HG02852 (cell line): ENCODE measurements at regions not wholly inside any gene's neighbourhood (a gene's known extent, or its start where the extent isn't known, plus 50 kb on each side); places are given as distances from the start of the nearest gene placed in this dataset.
"Not testable (repeated sequence)": the region's sequence is repeated elsewhere in the genome, so short reads cannot be mapped to it uniquely, and the experiment has no call there.

Experiments
- ATAC-seq: cut with Tn5 transposase; IDR thresholded peaks from one replicate; pipeline ENCODE4 v1.9.1; 2021; ENCODE audit warnings: mild to moderate bottlenecking, moderate library complexity; ENCODE audit not compliant: unreplicated experiment

DNA sequence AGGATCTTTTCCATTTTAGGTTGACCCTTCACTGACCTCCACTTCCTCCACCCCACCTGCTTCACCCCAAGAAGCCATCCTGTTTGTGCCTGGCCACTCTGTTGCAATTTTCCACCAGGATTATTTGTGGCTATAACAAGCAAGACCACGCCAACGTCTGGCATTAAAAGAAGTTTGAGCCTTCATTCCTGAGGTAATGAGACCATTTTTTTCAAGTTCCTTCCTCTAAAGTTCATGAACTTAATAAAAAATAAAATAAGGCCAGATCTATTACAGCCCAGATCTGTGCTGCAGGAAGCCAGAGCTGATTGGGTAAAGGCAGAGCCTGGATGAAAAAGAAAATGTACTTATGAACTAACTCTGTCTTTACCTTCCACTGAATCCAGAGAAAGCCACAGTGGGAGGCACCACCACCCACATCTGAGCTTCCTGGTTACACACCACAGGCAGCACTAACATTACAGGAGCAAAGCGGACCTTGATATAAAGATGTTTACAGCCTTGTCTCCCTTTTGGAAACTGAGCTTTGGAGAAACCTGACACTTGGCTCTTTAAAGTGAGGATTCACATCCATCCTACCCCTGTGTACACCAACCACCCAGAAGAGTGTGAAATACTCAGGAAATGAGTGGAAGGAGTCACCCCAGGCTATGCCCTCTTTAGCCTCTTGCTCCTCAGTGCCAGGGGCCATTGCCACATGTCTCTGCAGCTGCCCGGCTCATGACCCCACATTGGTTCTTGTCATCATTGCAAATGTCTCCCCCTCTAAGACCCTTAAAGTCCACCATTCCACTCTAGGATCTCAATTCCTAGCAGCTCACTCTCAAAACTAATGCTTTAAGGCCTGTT lies 293.6 kb downstream of the PLPP3 start:
- ATAC-seq: no peak

DNA sequence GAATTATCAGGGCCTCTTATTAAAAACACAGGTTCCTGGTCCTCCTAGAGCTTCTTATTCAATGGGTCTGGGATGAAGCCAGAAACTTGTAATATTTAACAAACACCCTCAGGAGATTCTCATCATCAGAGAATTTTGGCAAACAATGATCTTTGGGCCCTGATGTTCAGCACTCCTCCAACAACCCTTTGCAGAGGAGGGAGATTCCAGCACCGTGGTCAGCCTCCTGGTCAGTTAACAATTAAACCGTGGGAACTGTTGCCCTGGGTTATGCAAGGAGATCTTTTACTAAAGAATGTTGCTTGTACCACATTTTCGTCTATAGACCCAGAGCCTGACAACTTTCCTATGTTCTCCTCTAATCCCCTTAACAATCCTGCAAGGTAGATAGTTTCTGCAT lies 294.4 kb downstream of the PLPP3 start:
- ATAC-seq: no peak

DNA sequence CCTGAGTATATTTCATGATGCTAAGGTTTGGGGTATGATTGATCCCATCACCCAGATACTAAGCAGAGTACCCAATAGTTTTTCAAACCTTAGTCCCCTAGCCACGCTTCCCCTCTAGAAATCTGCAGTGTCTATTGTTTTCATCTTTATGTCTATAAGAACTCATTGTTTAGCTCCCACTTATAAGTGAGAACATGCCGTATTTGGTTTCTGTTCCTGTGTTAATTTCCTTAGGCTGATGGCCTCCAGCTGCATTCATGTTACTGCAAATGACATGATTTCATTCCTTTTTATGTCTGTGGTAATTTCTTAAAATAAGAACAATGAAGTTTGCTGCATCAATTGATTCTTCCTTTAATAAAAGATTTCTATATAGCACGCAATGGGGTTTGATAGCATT lies 301.3 kb downstream of the PLPP3 start:
- ATAC-seq: no peak

DNA sequence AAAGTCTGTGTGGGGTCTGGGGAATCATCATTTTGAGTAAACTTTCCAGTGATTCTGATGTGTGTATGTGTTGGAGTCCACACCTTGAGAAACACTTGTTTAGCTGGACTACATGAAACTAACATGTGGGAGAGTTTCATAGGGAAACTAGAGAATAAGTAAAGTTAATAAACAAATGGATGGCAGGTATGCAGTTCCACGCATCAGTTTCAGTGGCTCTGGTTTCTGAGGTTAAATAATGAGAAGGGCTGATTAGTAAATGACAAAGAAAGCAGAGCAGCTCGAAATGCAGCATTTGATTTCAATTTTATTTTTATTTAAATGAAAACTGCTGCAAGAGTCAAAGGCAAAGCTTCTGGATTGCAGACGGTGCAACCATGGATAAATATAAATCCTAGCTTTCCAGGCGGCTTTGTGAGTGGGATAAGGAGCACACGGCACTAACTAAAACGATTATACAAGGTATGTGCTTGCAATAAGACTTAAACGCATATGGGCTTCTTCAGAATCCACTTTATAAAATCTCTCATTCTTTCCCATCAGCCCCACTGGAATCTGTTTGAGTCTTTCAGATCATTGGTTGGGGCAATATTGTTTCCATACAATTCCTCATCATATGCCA lies 310.7 kb downstream of the PLPP3 start:
- no peak for ATAC-seq

DNA sequence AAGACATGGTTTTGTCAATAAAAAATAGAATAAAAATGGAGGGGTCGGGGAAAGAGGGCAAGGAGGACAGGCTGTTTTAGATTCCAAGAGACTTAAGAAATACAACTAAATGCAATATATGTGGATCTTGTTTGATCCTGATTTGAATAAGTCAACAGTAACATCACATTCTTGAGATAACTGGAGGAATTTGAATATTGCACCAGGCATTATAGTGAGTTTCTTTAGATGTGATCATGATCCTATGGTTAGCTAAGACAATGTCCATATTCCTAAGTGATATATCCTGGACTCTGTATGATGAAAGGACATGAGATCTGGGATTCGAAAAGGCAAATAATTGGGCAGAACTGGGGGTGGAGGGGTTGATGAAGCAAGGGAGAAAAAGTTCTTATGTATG lies 311.8 kb downstream of the PLPP3 start:
- ATAC-seq: no peak

DNA sequence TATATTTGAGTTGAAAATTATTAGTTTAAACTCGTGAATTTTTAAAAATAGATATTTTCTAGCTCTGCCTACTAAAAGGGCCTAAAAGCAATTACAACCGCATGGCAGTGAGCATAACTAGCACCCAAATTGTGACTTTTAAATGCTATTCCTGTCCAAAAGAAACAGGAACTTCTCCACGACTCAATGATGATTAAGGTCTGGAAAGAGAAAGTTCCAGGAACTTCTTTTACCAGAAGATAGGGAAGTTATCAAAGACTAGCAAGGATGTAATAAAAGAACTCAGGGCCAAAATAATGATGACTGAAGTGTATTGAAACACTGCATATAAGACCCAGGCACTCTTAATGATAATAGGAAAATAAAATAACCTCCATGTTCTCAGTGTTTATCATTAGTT lies 313.0 kb downstream of the PLPP3 start:
- no peak for ATAC-seq

DNA sequence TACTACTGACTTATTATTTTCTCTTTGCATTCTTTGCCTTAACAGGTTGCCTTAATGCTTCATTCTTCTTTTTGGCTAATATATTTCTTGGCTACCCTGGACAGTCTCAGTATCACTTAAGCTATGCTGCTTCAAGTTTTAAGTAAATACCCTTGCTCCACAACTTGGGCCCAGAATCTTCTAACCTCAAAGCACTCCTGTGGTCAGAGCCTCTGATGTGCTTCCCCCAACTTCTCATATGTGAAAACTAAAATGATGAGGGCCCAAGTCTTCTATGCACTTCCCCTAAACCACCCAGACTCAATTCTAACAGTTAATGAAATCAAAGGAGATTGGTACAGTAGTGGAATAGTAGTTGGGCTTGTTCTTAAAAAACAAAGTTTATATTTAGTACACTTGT lies 314.1 kb downstream of the PLPP3 start:
- ATAC-seq: no peak

DNA sequence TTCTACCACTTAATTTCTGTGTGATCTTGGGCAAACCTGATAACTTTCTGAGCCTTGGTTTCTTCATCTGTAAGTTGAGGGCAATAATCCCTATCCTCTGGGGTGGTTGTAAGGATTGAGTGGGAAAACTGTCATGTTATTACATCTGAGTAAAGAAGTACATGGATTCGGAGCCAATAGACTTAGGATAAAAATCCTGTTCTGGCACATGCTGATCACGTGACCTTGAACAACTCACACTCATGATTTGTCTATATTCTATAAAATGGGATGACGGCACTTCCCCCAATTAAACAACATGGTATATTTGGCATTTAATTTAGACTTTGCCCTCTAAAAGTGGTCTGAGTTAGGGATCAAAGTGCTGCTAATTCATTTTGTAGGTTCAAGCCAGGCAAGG lies 315.5 kb downstream of the PLPP3 start:
- ATAC-seq: no peak

DNA sequence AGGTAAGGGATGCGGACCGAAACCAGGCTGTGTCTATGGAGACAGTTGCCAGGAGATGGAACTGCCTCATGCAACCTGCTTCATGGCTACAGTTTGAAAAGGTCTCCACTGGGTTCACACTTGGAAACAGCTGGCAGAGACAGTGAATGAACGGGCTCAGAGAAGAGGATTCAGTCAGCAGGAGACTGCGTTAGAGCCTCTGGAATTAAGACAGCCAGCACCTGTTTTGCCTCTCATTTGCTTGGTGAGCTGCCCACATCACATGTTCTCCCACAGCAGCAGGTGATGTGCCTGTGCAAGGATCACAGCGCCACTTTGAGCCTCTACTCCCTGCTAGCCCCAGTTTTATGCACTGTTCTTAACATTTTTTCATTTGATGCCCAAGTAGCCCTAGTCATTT lies 321.0 kb downstream of the PLPP3 start:
- no peak for ATAC-seq

DNA sequence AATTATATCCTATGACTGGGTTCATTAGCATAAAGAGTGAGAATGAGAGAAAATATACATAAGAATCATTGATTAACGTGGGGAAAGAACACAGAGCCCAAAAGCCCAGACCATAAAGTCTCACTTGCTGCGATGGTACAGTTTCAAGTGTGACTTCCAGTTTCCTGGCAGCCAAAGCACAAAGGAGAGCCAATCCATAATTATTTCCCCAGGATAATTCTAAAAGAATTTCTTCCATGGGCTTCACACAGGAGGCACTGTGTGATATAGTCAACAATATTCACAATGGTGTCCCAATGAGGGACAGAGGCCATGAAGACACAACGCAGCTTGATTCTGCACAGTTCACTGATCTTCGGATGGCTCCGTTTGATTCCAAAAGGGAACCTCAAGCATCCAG lies 321.6 kb downstream of the PLPP3 start:
- ATAC-seq: no peak

DNA sequence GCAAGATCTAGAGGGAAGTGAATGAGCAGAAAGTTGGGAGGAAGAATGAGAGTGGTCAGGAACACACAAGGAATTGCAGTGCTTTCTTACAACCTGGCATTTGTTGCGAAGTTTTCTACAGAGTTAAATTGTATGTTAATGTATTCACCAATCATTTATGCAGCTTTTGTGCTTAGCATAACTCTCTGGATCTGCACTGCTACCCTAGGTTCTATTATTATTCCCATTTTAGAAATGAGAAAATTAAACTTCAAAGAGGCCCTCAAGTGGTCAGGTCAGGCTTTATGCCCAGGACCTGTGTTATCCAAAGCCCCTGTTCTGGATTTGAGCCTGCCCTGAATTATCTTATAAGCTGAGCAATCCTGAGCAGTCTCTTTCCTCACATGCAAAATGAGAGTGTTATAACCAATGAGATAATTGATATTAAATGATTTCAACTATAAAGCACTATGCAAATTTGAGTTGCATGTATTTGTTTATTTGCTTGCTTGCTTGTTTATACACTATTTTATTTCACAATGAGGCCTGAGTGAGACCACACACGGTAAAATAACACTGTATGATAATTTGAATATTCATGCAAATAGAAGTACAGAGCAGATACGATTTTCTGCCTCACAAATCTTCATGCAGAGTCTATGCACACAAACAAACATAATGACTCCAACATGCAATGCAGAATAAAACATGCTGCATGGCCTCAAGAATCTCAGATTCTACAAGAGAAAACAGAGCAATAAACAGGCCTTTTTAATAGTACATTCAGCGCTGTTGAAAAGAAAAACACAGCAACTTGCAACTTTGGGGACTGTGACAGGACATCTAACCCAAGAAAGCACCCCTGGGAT lies 323.0 kb downstream of the PLPP3 start:
- no peak for ATAC-seq

DNA sequence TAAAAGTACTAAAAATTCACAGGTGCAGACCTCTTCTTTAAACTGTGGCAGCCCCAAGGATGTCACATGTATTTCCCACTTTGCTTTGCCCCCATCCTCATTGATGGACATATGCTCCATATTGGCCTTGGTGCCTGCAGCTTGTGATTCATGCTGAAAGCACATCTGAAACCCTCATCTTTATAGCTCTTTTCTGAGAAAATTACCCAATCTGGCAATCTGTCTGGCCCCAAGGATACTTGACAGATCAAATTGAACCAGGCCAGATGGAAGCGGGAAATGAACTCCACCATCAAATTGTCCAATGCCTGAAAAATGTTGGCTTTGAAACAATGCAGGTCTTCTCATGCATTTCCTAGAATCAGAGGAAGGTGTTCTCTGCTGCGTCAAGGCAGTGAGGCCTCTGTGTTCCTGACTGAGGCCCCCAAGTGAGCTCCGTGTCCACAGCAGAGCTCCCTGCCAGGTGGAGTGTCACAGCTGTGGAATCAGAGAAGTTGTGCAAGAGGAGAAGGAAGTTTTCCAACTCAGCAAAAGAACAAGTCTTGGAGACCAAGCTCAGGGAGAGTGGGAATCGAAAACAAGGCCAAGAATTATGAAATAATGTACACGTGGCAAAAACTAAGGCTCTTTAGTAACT lies 323.7 kb downstream of the PLPP3 start:
- no peak for ATAC-seq

DNA sequence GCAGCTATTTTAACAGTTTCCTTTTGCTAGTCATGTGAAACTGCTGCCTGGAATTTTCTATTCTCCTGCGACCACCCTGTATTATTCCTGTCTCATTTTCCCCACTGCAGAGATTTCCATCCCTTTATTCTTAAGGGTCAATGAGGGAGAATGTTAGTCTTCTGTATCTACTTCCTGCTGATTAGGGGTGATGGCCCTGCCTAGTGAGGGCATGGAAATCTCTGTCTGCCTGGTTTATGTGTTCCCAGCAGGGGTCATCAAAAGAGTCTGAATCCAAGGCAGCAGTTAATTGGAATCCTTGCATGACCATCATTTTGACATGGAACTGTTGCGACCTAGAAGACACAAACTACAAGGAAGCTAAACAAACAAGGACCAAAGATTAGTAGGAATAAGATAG lies 325.2 kb downstream of the PLPP3 start:
- no peak for ATAC-seq

DNA sequence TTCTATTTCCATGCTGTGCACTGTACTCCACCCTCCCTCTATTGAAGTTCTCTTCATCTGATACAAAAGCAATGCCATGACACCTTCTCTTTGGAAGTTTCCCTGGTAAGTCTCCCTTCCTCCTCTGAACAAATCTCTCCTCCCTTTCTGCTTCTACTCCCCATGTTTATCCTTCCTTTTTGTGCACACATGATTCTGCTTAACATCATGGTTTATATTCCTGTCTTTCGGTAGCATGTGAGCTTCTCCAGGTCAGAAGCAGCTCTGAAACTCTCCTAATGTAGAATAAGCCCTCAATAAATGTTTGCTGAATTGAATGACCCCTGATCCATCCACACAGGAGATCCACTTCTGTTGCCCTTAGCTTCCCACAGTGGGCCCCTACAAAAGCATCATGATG lies 328.6 kb downstream of the PLPP3 start:
- ATAC-seq: no peak

DNA sequence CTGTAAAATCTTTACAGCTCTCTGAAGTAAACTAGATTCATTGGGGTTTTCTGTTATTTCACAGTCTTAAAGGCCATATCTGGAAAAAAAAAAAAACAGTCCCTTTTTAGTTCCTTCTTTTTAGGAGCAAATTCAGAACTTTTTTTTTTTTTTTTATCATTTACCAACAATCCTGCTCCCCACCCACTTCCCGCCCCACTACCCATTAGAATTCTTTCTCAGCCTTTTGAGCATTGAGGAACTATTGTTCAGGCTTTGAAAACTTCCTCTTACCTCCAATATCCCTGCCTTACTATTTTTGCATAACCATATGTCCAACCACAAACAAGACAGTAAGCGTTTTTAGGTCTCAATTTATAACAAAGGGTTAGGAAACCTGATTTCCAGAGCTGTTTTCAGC lies 330.1 kb downstream of the PLPP3 start:
- no peak for ATAC-seq

DNA sequence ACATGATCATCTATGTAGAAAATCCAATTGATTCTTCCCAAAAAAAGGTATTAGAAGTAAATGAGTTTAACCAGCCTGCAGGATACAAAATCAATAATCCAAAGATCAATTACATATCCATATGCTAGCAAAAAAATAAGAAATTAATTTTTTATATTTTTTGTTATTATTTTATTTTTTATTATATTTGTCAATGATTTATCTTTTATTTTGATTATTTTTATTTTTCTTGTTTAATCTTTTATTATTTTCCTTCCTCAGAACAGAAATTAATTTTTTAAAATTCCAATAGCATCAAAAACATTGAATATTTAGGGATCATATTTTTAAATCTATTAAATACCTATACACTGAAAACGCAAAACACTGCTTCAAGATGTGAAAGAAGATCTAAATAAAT lies 331.2 kb downstream of the PLPP3 start:
- ATAC-seq: no peak

DNA sequence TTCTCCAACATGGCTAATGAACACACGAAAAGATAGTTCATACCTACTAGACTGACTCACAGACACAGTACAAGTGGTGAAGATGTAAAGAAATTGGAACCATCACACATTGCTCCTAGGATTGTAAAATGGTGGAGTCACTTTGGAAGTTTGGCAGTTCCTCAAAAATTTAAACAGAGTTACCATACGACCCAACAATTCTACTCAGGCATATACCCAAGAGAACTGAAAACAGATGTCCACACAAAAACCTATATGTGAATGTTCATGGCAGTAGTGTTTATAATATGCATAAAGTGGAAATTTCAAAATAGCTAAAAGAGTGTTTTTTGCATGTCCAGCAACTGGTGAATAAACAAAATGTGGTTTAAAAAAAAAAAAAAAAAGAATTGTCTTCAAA lies 332.6 kb downstream of the PLPP3 start:
- ATAC-seq: not testable (repeated sequence)

DNA sequence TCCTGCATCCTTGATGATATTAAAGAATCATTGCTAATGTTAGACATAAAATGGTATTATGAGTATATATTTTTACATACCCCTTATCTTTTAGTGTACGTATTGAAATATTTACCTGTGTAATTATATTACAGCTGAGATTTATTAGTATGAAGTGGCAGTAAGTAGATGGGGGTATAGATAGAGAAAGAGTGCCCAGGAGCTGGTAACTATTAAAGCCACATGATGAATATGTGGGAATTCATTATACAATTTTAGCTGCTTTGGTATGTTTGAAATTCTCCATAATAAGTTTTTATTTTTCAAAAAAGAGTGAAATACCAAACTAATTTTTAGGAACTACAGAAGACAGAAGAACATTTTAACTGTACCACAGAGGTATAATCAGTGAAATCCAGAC lies 339.0 kb downstream of the PLPP3 start:
- ATAC-seq: no peak

DNA sequence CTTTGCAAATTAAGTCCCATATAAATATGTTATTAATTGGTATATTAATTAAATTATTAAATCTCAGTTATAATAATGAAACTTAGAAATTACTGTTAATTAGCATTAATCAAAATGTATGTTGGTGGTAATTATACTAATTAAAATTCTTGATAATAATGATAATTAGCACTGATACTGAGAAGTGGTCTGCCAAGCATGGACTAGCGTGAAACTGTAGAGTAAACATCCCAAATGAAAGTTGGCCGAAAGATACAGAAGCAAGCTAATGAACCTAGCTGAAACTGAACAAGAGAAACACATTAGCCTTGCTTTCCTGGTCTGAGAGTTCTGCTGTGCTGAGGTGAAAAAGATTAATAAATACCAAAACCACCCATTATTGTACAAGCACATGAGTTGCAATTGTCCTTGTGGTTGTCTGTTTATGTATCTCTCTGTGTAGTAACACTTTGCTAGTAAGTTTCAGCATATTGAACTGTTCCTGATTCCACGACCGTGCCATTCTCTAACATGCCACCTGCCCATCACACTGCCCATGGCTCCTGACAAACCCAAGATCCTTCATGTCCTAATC lies 341.8 kb downstream of the PLPP3 start:
- no peak for ATAC-seq

DNA sequence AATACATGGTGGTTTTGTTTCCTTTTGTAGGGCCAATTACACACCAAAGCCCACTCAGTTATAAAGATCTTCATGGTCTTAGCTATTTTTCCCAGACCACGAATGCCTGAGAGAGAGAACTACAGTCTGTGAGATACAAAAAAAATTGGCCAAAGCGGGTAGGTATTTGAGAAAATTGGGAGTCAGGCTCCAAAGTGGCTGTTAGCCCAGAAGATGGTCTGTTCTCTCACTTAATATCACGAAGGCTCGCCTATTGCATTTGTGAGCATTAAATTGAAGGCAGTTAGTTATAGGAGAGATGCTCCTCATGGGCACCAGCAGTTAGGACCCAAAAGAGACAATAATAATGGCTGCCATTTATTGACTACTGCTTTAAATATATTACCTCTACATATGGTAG lies 342.7 kb downstream of the PLPP3 start:
- ATAC-seq: no peak

DNA sequence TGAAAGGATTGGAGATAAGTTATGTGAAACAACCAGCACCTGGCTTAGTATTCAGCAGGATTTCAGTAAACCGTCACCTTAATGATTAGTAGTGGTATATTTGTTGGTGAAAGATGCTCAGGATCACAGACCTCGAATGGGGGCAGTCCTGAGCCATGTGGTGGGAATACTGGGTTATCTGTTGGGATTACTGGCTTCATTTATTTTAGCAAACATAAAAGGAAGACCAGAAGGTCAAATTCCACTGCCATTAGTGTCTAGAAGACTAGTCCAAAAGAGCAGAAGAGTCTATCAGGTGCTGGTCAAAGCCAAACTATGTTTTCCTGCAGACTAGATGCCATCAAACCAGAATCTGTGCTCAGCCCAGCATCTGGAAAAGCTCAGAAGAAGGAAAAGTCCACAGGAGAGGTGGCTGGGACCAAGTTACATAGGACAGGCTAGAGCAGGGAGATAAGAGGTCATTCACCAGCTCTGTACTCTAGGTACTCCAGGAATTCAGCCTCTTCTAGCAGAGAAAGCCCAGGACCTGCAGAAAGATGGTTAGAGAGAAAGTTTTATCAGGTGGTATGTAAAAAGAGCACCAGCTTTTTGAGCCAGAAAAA lies 343.4 kb downstream of the PLPP3 start:
- ATAC-seq: no peak
